Mucosa of gallbladder (tissue), 1 donor: ENCODE measurements at regions not wholly inside any gene's neighbourhood (a gene's known extent, or its start where the extent isn't known, plus 50 kb on each side); places are given as distances from the start of the nearest gene placed in this dataset.
"Not testable (repeated sequence)": the region's sequence is repeated elsewhere in the genome, so short reads cannot be mapped to it uniquely, and the experiment has no call there.

Experiments
- DNase-seq: peaks from one replicate; pipeline ENCODE4 v3.0.0-alpha.2; 2020; ENCODE audit warnings: low spot score
- donor health status: DM: no; HTN: no; CAD: no.

DNA sequence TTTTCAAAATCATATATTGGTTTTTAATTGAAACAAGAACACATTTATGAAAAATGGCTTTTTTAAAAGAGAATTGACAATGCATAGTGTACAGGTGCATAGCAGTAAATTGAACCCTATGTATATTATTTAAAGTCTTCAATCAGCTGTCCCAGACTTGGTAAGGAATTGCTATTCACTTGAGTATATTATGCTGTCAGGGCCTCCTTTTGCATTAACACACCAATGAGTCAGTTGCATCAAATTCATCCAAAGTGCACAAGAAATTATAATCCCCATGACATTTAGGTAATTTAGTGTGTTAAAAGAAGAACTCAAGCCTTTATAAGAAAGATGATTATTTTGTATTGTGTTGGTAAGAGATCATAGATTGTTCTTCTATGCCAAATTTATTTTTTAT, 748.8 kb upstream of the RIOK2 start:
- no peak for DNase-seq

DNA sequence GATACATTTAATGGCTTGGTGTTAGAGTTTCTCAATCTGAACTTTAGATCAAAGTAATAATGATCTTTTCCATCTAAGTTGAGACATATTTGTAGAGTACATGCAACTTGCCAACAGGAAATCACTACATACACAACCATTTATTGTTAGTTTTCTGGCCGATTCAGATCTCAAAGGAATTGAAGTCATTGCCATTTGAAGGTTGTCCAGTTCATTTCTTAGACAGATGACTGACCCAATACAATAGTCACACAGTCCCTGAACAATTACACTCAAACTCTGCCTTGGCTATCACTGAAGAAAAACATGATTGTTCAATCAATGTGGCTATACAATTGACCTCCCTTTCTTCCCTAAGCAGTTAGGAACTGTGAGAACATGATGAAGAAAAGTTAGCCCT, 753.2 kb upstream of the RIOK2 start:
- DNase-seq, result no peak

- DNase-seq, result no peak
Measured at GRCh38 chr5:97937846-97938245, 754.8 kb upstream of the RIOK2 start.

- no peak for DNase-seq
Measured at GRCh38 chr5:97943036-97943435, 760.0 kb upstream of the RIOK2 start.

DNA sequence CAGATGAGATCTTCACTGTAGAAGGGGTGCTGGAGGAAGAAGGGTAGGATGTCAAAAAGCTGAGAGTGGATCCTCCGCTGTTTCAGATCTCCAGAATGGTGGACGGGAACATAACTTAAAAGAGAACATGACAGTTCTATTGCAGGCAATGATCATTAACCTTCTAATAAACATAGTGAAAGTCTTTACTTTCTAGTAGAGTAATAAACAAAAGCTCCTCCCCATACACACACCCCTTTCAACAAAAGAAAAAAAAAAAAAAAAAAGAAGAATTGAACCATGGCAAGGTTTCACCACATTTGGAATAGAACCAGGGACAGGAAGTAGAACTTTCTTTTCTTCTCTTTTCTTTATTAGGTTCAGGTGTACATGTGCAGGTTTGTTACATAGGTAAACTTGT, 768.1 kb upstream of the RIOK2 start:
- no peak for DNase-seq

DNA sequence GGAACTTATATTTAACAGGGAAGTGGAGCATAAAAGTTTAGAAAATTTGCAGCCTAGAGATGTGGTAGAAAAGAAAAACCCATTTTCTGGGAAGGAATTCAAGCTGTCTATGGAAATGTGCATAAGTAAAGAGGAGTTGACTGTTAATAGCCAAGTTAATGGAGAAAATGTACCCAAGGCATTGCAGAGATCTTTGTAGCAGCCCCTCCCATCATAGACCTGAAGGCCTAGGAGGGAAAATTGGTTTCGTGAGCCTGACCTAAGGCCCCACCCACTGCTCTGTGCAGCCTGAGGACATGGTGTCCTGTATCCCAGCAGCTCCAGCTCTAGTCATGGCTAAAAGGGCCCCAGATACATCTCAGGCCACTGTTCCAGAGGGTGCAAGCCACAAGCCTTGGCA, 772.4 kb upstream of the RIOK2 start:
- no peak for DNase-seq

DNA sequence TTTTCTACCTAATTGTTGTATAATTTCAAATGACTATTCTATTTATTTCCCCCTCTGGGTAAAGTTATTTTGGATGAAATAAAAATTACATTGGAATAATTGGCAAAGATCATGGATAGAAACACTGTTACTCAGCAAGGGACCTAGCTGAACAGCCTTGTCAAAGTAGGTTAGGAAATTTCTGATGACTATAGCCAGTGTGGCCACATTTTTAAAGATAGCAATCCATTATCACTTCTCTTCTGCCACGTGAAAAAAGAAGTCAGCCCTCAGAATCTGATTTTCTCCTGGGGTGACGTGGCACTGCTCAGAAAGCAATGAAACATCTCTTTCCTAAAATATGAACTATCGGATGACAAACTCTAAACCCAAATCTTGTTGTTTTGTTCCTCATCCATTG, 784.2 kb upstream of the RIOK2 start:
- DNase-seq, result no peak

DNA sequence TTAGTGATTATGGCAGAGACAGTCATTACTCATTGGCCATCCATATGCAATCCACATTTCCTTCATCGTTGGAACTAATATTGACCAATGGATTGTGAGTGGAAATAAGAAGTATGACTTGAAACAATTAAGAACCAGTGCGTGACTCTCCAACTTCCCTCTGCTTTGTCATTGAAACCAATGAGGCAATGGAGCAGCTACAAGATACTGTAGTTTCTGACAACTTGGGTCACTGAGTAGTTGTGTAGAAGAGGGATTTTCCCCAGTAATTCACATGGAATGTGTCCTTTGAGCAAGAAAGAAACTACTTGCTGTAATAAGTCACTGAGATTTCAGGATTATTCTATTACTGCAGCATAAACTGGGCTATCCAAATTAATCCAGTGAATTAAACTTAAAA, 785.3 kb upstream of the RIOK2 start:
- DNase-seq, result no peak

DNA sequence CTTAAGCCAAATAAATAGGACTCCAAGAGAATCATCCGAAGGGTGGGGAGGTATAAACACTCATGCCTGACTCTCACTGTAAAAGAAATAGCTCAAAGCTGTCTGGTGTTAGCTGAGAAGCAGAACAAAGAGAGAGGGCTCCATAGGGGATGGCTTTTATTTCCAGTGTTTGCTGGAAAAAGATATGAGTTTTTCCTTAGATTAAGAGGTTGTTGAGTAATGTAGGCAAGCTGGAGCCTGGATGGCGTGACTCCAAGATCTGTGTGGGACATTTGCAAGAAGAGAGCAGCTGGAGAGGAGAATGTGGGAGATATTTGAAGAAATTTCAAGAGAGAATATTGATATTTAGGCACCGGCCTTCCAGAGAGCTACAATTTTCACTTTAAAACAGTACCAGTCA, 793.7 kb upstream of the RGMB start:
- no peak for DNase-seq

DNA sequence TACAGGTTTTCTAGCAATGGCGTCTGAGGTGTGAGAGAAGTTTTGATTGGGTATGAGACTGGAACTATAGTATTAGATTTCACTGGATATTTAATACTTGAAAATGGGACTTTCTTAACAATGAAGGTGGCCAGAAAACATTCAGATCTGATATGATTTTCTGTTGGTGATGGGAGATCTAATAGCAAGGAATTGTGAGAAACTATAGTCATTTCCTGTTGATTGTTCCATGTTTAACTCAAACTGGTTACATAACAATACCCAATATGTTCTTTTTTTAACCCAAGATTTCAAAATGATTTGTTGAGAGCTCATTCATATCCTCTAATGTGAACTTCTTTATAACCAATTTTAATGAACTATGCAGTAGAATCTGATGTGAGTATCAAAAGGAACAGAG, 793.2 kb upstream of the RGMB start:
- DNase-seq, result no peak

GRCh38 chr5:97986069-97986468, 787.4 kb upstream of the RGMB start:
- DNase-seq, result no peak

GRCh38 chr5:97991236-97991635, 782.2 kb upstream of the RGMB start:
- no peak for DNase-seq

DNA sequence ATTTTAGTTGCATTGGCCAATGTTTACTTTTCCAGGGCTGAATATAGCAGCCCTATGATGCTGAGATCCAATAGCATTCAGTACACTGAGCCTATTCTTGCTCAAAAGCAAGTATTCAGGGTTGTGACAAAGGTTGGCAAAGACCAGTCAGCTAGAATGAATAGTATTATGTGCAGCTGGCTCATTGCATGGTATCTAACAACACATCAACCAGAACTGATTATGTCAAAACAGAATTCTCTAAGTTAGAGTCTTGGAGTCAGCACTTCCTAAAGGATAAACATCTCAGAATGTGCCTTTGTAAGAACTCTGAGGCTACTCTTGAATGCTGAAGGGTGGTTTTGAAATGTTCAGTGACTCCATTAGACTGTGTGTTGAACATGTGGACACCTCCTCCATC, 774.5 kb upstream of the RGMB start:
- no peak for DNase-seq

DNA sequence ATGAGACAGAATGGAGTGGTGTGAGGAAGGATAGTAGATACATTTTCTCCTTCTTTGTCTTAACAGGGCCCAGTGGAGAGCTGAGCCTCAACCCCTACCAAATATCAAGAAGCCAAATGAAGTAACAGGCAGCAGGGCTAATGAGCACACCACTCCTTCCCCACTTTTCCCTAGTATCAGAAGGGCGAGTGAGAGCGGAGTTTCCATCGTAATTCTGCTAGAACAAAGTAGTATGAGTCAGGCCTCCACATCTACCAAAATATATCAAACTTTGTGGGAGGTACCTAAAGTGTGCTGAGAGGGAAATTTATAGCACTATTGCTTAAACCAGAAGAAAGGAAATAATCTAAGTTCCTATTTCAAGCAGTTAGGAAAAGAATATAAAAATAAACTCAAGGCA, 769.0 kb upstream of the RGMB start:
- no peak for DNase-seq

DNA sequence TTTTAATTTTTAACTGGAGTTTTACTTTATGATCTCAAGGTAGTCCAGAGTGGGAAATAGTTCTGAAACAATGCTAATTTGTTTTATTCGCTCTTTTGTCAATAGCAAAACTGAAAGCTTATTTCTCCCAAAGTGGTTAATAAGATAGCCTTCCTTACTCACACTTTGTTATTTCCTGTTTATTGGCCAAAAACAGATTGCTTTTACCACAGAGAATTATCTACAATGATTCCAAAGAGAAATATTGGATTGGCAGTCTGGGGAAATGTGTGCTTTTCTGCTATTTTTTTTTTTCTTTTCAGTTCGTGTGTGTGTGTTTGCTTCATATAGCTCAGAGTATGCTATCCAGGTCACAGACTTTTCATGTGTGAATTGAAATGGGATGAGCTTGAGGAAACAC, 756.7 kb upstream of the RGMB start:
- DNase-seq, result no peak

- DNase-seq, result not testable (repeated sequence)
Measured at GRCh38 chr5:98030273-98030672, 743.2 kb upstream of the RGMB start.

DNA sequence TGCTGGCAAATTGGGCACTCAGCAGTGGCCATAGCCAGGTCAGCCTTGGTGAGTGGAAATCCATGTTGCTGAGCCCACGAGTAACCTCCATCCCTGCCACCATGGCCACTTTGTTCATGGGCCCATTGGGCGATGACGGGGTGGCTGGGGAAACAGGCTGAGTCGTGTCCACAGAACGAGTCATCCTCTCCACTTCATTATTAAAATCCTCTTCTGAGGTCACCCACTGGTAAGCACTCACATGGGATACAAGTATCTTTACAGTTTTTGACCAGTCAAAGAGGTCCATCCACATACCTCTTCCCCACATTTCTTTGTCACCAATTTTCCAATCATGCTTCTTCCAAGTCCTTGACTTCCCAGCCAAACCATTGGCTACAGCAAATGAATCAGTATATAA, 742.4 kb upstream of the RGMB start:
- DNase-seq, result not testable (repeated sequence)

- DNase-seq, result no peak
Measured at GRCh38 chr5:98031496-98031895, 742.0 kb upstream of the RGMB start.

GRCh38 chr5:98031926-98032325, 741.5 kb upstream of the RGMB start:
- DNase-seq, result no peak

- DNase-seq, result no peak
Measured at GRCh38 chr5:98041661-98042060, 731.8 kb upstream of the RGMB start.

GRCh38 chr5:98042521-98042920, 730.9 kb upstream of the RGMB start:
- no peak for DNase-seq

DNA sequence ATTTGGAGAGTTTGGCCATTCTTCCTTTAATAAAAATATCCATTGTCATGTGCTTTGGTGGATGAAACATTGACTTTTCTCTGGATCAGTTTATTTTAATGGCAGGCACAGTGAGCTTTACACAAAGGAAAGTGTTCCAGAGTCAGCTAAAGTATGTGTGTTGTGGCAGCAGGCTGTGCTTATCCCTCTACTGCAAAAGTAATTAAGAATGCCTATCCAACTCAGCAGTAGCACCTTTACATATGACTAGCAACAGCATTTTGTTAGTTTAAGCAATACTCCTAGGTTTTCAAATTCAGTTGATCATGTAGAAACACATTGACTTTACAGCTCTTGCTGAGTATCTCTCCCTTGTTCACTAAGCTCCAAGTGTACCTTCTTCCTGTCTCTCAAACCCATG, 730.5 kb upstream of the RGMB start:
- no peak for DNase-seq

DNA sequence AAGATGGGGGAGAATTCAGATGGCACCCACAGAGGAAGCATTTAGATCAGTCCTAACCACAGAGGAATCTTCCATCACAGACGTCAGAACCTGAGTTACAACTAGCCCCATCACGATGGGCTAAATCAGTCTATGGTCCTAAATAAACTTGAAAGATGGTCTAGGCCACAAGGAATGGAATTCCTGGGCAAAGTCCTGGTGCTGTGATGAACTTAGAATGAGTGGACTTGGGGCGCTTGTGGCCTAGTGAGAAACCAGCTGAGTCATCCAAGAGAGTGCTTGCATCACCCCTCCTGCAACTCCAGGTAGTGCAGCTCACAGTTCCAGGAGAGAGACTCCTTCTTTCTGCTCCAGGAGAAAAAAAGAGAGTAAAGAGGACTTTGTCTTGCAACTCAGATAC, 722.9 kb upstream of the RGMB start:
- DNase-seq, result no peak

DNA sequence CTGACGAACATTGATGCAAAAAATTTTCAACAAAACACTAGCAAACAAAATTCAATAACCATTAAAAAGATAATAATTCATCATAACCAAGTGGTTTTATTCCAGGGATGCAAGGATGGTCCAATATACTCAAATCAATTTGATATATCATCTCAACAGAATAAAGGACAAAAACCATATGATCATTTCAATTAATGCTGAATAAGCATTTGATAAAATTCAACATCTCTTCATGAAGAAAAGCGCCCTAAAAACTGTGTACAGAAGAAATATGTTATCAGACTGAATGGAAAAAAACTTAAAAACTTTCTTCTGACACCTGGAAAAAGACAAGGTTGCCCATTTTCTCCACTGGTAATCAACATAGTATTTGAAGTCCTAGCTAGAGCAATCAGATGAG, 720.3 kb upstream of the RGMB start:
- DNase-seq, result no peak

DNA sequence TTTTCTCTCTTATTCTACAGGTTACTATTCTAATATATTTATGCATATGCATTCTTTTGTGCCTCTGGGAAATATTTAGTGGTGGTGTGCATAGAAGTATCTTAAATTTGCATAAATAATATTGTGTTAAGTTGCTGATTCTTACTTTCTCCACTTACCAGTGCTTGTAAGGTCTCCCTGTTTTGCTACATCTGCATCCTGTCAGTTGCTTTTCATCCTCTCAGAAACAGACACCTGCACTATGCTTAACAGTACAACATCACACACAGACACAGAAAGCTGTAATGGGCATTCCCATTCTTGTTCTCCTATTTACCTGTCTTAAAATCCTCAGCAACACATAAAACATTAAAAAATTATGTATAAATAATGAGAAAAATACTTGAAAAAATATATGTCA, 713.3 kb upstream of the RGMB start:
- DNase-seq, result no peak
